HUES48 (cell line): ENCODE measurements at regions not wholly inside any gene's neighbourhood (a gene's known extent, or its start where the extent isn't known, plus 50 kb on each side); places are given as distances from the start of the nearest gene placed in this dataset.
"Not testable (repeated sequence)": the region's sequence is repeated elsewhere in the genome, so short reads cannot be mapped to it uniquely, and the experiment has no call there.

Source experiments
- H3K27ac ChIP-seq: one replicate; pipeline ENCODE4 v1.7.0; 2013; ENCODE audit warnings: low read depth, low read length, inconsistent platforms
- H3K27me3 ChIP-seq: 2 replicates; pipeline ENCODE4 v1.6.1; 2013; ENCODE audit warnings: mild to moderate bottlenecking, low read length; ENCODE audit not compliant: control insufficient read depth, insufficient read depth
- H3K36me3 ChIP-seq: 2 replicates; pipeline ENCODE4 v1.6.1; 2013; ENCODE audit warnings: low read length; ENCODE audit not compliant: control insufficient read depth, insufficient read depth
- H3K4me1 ChIP-seq: 2 replicates; pipeline ENCODE4 v1.6.1; 2013; ENCODE audit warnings: mild to moderate bottlenecking, low read length; ENCODE audit not compliant: control insufficient read depth, insufficient read depth
- H3K4me3 ChIP-seq: 2 replicates; pipeline ENCODE4 v1.5.1; 2013; ENCODE audit warnings: mild to moderate bottlenecking, low read depth, low read length
- H3K9ac ChIP-seq: 2 replicates; pipeline ENCODE4 v1.6.1; 2013; ENCODE audit warnings: mild to moderate bottlenecking, low read depth, low read length, moderate library complexity
- H3K9me3 ChIP-seq: 2 replicates; pipeline ENCODE4 v1.6.1; 2013; ENCODE audit warnings: low read length; ENCODE audit not compliant: control insufficient read depth, insufficient read depth

- H3K4me3 ChIP-seq: no peak overlapping the region
- no peak overlapping the region for H3K9ac ChIP-seq
- H3K27me3 ChIP-seq: no peaks in the 10 kb centered on the region
- H3K36me3 ChIP-seq: no peaks in the 10 kb centered on the region
- no peak overlapping the region for H3K27ac ChIP-seq
- H3K4me1 ChIP-seq: no peaks in the 10 kb centered on the region; the same call in 1 of the 2 replicates
- no peaks in the 10 kb centered on the region for H3K9me3 ChIP-seq
Observed at GRCh38 chr19:30681162-30682100, 309.2 kb downstream of the ZNF536 start.

GRCh38 chr19:30680399-30680798, 308.2 kb downstream of the ZNF536 start:
- not testable (repeated sequence) for H3K9ac ChIP-seq

GRCh38 chr19:30679789-30680188, 307.6 kb downstream of the ZNF536 start:
- Histone ChIP-seq H3K9me3 (no peaks in the 10 kb centered on the region), H3K9ac (no peak overlapping the region), H3K4me3 (no peak overlapping the region), H3K36me3 (no peaks in the 10 kb centered on the region), H3K4me1 (no peaks in the 10 kb centered on the region; the same call in 1 of the 2 replicates), H3K27me3 (no peaks in the 10 kb centered on the region), H3K27ac (no peak overlapping the region)

More at GRCh38 chr19:30680399-30680798, 308.2 kb downstream of the ZNF536 start:
- not testable (repeated sequence) for H3K27ac ChIP-seq, H3K27me3 ChIP-seq, H3K4me1 ChIP-seq, H3K36me3 ChIP-seq, H3K9me3 ChIP-seq, H3K4me3 ChIP-seq

GRCh38 chr19:30679153-30679702, 307.0 kb downstream of the ZNF536 start:
- Histone ChIP-seq H3K9me3 (no peaks in the 10 kb centered on the region), H3K27ac (no peak overlapping the region), H3K9ac (no peak overlapping the region), H3K27me3 (no peaks in the 10 kb centered on the region), H3K36me3 (no peaks in the 10 kb centered on the region), H3K4me1 (no peaks in the 10 kb centered on the region), H3K4me3 (no peak overlapping the region)

GRCh38 chr19:30678168-30678567, 306.0 kb downstream of the ZNF536 start:
- H3K27me3 ChIP-seq: no peaks in the 10 kb centered on the region
- no peaks in the 10 kb centered on the region for H3K4me1 ChIP-seq

GRCh38 chr19:30677702-30678101, 305.5 kb downstream of the ZNF536 start:
- Histone ChIP-seq H3K9me3 (no peaks in the 10 kb centered on the region), H3K9ac (no peak overlapping the region), H3K27ac (no peak overlapping the region), H3K27me3 (no peaks in the 10 kb centered on the region), H3K4me1 (no peaks in the 10 kb centered on the region), H3K4me3 (no peak overlapping the region), H3K36me3 (no peaks in the 10 kb centered on the region)

More at GRCh38 chr19:30678168-30678567, 306.0 kb downstream of the ZNF536 start:
- Histone ChIP-seq H3K9me3 (no peaks in the 10 kb centered on the region), H3K27ac (no peak overlapping the region), H3K36me3 (no peaks in the 10 kb centered on the region), H3K4me3 (no peak overlapping the region), H3K9ac (no peak overlapping the region)

GRCh38 chr19:30676990-30677679, 305.0 kb downstream of the ZNF536 start:
- H3K27me3 ChIP-seq: no peaks in the 10 kb centered on the region
- H3K4me3 ChIP-seq: no peak overlapping the region
- no peaks in the 10 kb centered on the region for H3K9me3 ChIP-seq
- no peak overlapping the region for H3K9ac ChIP-seq
- H3K4me1 ChIP-seq: no peaks in the 10 kb centered on the region
- H3K36me3 ChIP-seq: no peaks in the 10 kb centered on the region
- no peak overlapping the region for H3K27ac ChIP-seq

GRCh38 chr19:30675086-30675485, 302.9 kb downstream of the ZNF536 start:
- Histone ChIP-seq H3K9ac (no peak overlapping the region), H3K9me3 (no peaks in the 10 kb centered on the region), H3K4me3 (no peak overlapping the region), H3K4me1 (no peaks in the 10 kb centered on the region), H3K27ac (no peak overlapping the region), H3K36me3 (no peaks in the 10 kb centered on the region), H3K27me3 (no peaks in the 10 kb centered on the region)

GRCh38 chr19:30674656-30675055, 302.5 kb downstream of the ZNF536 start:
- H3K4me3 ChIP-seq: no peak overlapping the region
- no peaks in the 10 kb centered on the region for H3K27me3 ChIP-seq
- no peaks in the 10 kb centered on the region for H3K36me3 ChIP-seq
- H3K9me3 ChIP-seq: no peaks in the 10 kb centered on the region
- H3K27ac ChIP-seq: no peak overlapping the region
- H3K4me1 ChIP-seq: no peaks in the 10 kb centered on the region
- H3K9ac ChIP-seq: no peak overlapping the region

GRCh38 chr19:30673336-30673735, 301.2 kb downstream of the ZNF536 start:
- Histone ChIP-seq H3K4me1 (peaks cover 3% of the 10 kb centered on the region; the same call in 1 of the 2 replicates), H3K9me3 (no peaks in the 10 kb centered on the region), H3K27me3 (0 out of 2 replicates have a peak, but pooled peaks cover 4% of the 10 kb centered on the region), H3K4me3 (no peak overlapping the region), H3K9ac (no peak overlapping the region), H3K27ac (no peak overlapping the region), H3K36me3 (no peaks in the 10 kb centered on the region)

GRCh38 chr19:30672926-30673325, 300.7 kb downstream of the ZNF536 start:
- Histone ChIP-seq H3K9ac (no peak overlapping the region), H3K27ac (no peak overlapping the region), H3K4me1 (peaks cover 3% of the 10 kb centered on the region; the same call in 1 of the 2 replicates), H3K27me3 (0 out of 2 replicates have a peak, but pooled peaks cover 4% of the 10 kb centered on the region), H3K9me3 (no peaks in the 10 kb centered on the region), H3K36me3 (no peaks in the 10 kb centered on the region), H3K4me3 (no peak overlapping the region)
